ENCODE measurements at regions not wholly inside any gene's neighbourhood (a gene's known extent, or its start where the extent isn't known, plus 50 kb on each side); places are given as distances from the start of the nearest gene placed in this dataset.

GRCh38 chr16:5925850-5926249, 828.3 kb upstream of the EEF2KMT start:
- no peak for TF ChIP-seq POLR2AphosphoS5 (IDR thresholded peaks at IDR 0.05; ENCODE audit: insufficient read depth, low read depth, low read length)
- TF ChIP-seq EZH2 (IDR thresholded peaks at IDR 0.05; ENCODE audit: borderline replicate concordance, low read depth, low read length, severe bottlenecking): no peak
- TF ChIP-seq MAX (IDR thresholded peaks at IDR 0.05; ENCODE audit: insufficient read depth, insufficient read length): no peak
- no peak for TF ChIP-seq JUN (IDR thresholded peaks at IDR 0.05; ENCODE audit: borderline replicate concordance, insufficient read depth, insufficient read length, low read depth)
- no peak for TF ChIP-seq POLR2A (IDR thresholded peaks at IDR 0.05; ENCODE audit: low read depth, low read length)
- no peak for TF ChIP-seq MYC (IDR thresholded peaks at IDR 0.05; ENCODE audit: low read depth, low read length)
- no peak for TF ChIP-seq GATA2 (IDR thresholded peaks at IDR 0.05; ENCODE audit: insufficient read depth, insufficient read length, low read depth, low read length)
- no peak for TF ChIP-seq CTCF (IDR thresholded peaks at IDR 0.05; ENCODE audit: extremely low read depth in 1 of 2, insufficient read depth in 1 of 2, low read depth in 1 of 2, low read length in 2 of 2)
- no peak for TF ChIP-seq FOS (IDR thresholded peaks at IDR 0.05; ENCODE audit: borderline replicate concordance, insufficient read depth, low read length)
- intact Hi-C loops (cut with micrococcal nuclease) (no loop called here), dilution Hi-C loops (cut with MboI; ENCODE audit: extremely low pct_ligation_motif_present, low sequenced_read_pairs) (no loop called here)
- Histone ChIP-seq H3K4me2 (ENCODE audit: insufficient read depth, low read length) (no peak overlapping the region), H3K9me3 (replicated peaks; ENCODE audit: control insufficient read depth, insufficient read depth, low read length) (peaks cover 9% of the 10 kb centered on the region), H2AFZ (ENCODE audit: low read depth, low read length) (no peak overlapping the region), H3K27me3 (ENCODE audit: control insufficient read depth in 2 of 2, insufficient read depth in 2 of 2, low read length in 2 of 2) (no peaks in the 10 kb centered on the region), H3K4me1 (ENCODE audit: control insufficient read depth, extremely low read depth, insufficient read depth, low read length) (no peaks in the 10 kb centered on the region), H3K4me3 (replicated peaks in 1 of 3; ENCODE audit: insufficient read depth in 1 of 3, low read depth in 1 of 3, low read length in 3 of 3) (no peak overlapping the region), H3K9ac (replicated peaks; ENCODE audit: extremely low read depth, insufficient read depth, low read length) (no peak overlapping the region), H4K20me1 (replicated peaks; ENCODE audit: control insufficient read depth, extremely low read depth, insufficient read depth, low read length) (no peaks in the 10 kb centered on the region), H3K36me3 (ENCODE audit: control insufficient read depth in 2 of 2, extremely low read depth in 1 of 2, insufficient read depth in 2 of 2, low read length in 2 of 2) (no peaks in the 10 kb centered on the region), H3K27ac (ENCODE audit: insufficient read depth, low read depth, low read length) (no peak overlapping the region), H3K9me1 (replicated peaks; ENCODE audit: control insufficient read depth, extremely low read depth, insufficient read depth, low read length) (no peaks in the 10 kb centered on the region), H3K79me2 (ENCODE audit: control insufficient read depth, insufficient read depth, low read length) (no peaks in the 10 kb centered on the region)
- no peak for DNase-seq (ENCODE audit: low read depth, low spot score)
- ChIA-PET POLR2A (no interaction called here), CTCF (no interaction called here)
- no TSS peak for BruUV-seq (replicated peaks)
- no peak for FAIRE-seq
